ENCODE measurements at regions not wholly inside any gene's neighbourhood (a gene's known extent, or its start where the extent isn't known, plus 50 kb on each side); places are given as distances from the start of the nearest gene placed in this dataset.

- no peak for DNase-seq (ENCODE audit: low read depth)
Measured at GRCh38 chr4:41359836-41360213, 103.1 kb downstream of the UCHL1 start.

GRCh38 chr4:41360214-41360920 lies 103.6 kb downstream of the UCHL1 start:
- DNase-seq (ENCODE audit: low read depth): no peak

- no peak for DNase-seq (ENCODE audit: low read depth)
Measured at GRCh38 chr4:41360921-41361793, 104.4 kb downstream of the UCHL1 start.

- DNase-seq (ENCODE audit: low read depth): no peak
Measured at GRCh38 chr4:41361794-41362526, 105.2 kb downstream of the UCHL1 start.

GRCh38 chr4:41362621-41363383 lies 106.1 kb downstream of the UCHL1 start:
- no peak for DNase-seq (ENCODE audit: low read depth)

GRCh38 chr4:41363384-41363981 lies 106.8 kb downstream of the UCHL1 start:
- DNase-seq (ENCODE audit: low read depth): no peak

- no peak for DNase-seq (ENCODE audit: low read depth)
Measured at GRCh38 chr4:41364876-41365275, 108.1 kb downstream of the UCHL1 start.

- no peak for DNase-seq (ENCODE audit: low read depth)
Measured at GRCh38 chr4:41365681-41366080, 109.0 kb downstream of the UCHL1 start.

- DNase-seq (ENCODE audit: low read depth): no peak
Measured at GRCh38 chr4:41366911-41367517, 110.3 kb downstream of the UCHL1 start.

- DNase-seq (ENCODE audit: low read depth): no peak
Measured at GRCh38 chr4:41369680-41370079, 113.0 kb downstream of the UCHL1 start.

GRCh38 chr4:41373221-41373620 lies 116.5 kb downstream of the UCHL1 start:
- no peak for DNase-seq (ENCODE audit: low read depth)

- no peak for DNase-seq (ENCODE audit: low read depth)
Measured at GRCh38 chr4:41374490-41374889, 117.8 kb downstream of the UCHL1 start.

- no peak for DNase-seq (ENCODE audit: low read depth)
Measured at GRCh38 chr4:41375561-41375960, 118.8 kb downstream of the UCHL1 start.

GRCh38 chr4:41377196-41377595 lies 120.5 kb downstream of the UCHL1 start:
- no peak for DNase-seq (ENCODE audit: low read depth)

- no peak for DNase-seq (ENCODE audit: low read depth)
Measured at GRCh38 chr4:41379230-41379629, 122.5 kb downstream of the UCHL1 start.

GRCh38 chr4:41380511-41381157 lies 123.9 kb downstream of the UCHL1 start:
- no peak for DNase-seq (ENCODE audit: low read depth)

GRCh38 chr4:41381384-41381783 lies 124.7 kb downstream of the UCHL1 start:
- DNase-seq (ENCODE audit: low read depth): no peak

GRCh38 chr4:41384992-41385391 lies 128.3 kb downstream of the UCHL1 start:
- DNase-seq (ENCODE audit: low read depth): peak; percentile 84

GRCh38 chr4:41385481-41385880 lies 128.8 kb downstream of the UCHL1 start:
- no peak for DNase-seq (ENCODE audit: low read depth)

GRCh38 chr4:41388080-41388479 lies 131.4 kb downstream of the UCHL1 start:
- no peak for DNase-seq (ENCODE audit: low read depth)

GRCh38 chr4:41389356-41389755 lies 132.6 kb downstream of the UCHL1 start:
- no peak for DNase-seq (ENCODE audit: low read depth)

All from CMK (cell line).